ENCODE measurements at regions not wholly inside any gene's neighbourhood (a gene's known extent, or its start where the extent isn't known, plus 50 kb on each side); places are given as distances from the start of the nearest gene placed in this dataset.

DNA sequence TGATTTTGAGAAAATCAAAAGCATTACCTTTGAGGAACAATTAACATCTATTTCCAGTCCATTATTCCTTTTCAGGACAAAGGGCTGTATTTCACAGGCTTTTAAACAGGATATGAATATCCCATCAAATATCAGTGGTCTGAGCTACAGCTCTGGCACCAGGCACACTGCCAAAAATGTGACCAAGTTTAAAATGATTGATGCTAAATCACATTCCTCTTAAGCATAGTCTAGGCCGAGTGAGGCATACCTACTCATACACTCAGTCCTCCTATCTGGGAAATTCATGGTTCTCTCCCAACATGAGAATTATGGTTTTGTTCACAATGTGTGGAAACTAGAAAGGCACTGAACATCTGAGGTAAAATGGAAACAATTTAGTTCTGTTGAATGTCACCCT, 683.5 kb downstream of the TUSC7 start:
- no peak overlapping the region for H3K4me2 ChIP-seq (ENCODE audit: low read length)
- no peaks in the 10 kb centered on the region for H3K4me1 ChIP-seq (ENCODE audit: low read length)
- H3K36me3 ChIP-seq (replicated peaks; ENCODE audit: low read depth, low read length), result no peaks in the 10 kb centered on the region
- H3K27ac ChIP-seq (ENCODE audit: low read length), result no peak overlapping the region
- no peak for TF ChIP-seq EZH2phosphoT487 (IDR thresholded peaks at IDR 0.05; ENCODE audit: low read depth)
- TF ChIP-seq, protein P1, sequence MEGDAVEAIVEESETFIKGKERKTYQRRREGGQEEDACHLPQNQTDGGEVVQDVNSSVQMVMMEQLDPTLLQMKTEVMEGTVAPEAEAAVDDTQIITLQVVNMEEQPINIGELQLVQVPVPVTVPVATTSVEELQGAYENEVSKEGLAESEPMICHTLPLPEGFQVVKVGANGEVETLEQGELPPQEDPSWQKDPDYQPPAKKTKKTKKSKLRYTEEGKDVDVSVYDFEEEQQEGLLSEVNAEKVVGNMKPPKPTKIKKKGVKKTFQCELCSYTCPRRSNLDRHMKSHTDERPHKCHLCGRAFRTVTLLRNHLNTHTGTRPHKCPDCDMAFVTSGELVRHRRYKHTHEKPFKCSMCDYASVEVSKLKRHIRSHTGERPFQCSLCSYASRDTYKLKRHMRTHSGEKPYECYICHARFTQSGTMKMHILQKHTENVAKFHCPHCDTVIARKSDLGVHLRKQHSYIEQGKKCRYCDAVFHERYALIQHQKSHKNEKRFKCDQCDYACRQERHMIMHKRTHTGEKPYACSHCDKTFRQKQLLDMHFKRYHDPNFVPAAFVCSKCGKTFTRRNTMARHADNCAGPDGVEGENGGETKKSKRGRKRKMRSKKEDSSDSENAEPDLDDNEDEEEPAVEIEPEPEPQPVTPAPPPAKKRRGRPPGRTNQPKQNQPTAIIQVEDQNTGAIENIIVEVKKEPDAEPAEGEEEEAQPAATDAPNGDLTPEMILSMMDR (IDR thresholded peaks at IDR 0.05; ENCODE audit: low read depth, low read length), result no peak
- H2AFZ ChIP-seq (ENCODE audit: low read depth, low read length), result no peak overlapping the region
- no peaks in the 10 kb centered on the region for H4K20me1 ChIP-seq (ENCODE audit: insufficient read depth, low read length)
- no peaks in the 10 kb centered on the region for H3K27me3 ChIP-seq (ENCODE audit: low read depth, low read length)
- no peak overlapping the region for H3K9ac ChIP-seq (ENCODE audit: low read length)
- H3K9me3 ChIP-seq (ENCODE audit: insufficient read depth, low read length), result no peaks in the 10 kb centered on the region
- no peak overlapping the region for H3K4me3 ChIP-seq (ENCODE audit: low read length)
- H3K79me2 ChIP-seq (ENCODE audit: low read length), result no peaks in the 10 kb centered on the region

GRCh38 chr3:117398141-117398899, 688.7 kb downstream of the TUSC7 start:
- Histone ChIP-seq H4K20me1 (ENCODE audit: insufficient read depth, low read length) (no peaks in the 10 kb centered on the region), H3K9ac (ENCODE audit: low read length) (no peak overlapping the region), H3K4me2 (ENCODE audit: low read length) (no peak overlapping the region), H3K4me3 (ENCODE audit: low read length) (no peak overlapping the region), H3K27ac (ENCODE audit: low read length) (no peak overlapping the region), H3K36me3 (replicated peaks; ENCODE audit: low read depth, low read length) (no peaks in the 10 kb centered on the region), H2AFZ (ENCODE audit: low read depth, low read length) (no peak overlapping the region), H3K9me3 (ENCODE audit: insufficient read depth, low read length) (no peaks in the 10 kb centered on the region), H3K27me3 (ENCODE audit: low read depth, low read length) (peaks cover 5% of the 10 kb centered on the region; the same call in 1 of the 2 replicates), H3K79me2 (ENCODE audit: low read length) (no peaks in the 10 kb centered on the region), H3K4me1 (ENCODE audit: low read length) (no peaks in the 10 kb centered on the region)
- no peak for TF ChIP-seq EZH2phosphoT487 (IDR thresholded peaks at IDR 0.05; ENCODE audit: low read depth)
- TF ChIP-seq, protein P1 (IDR thresholded peaks at IDR 0.05; ENCODE audit: low read depth, low read length), result no peak

GRCh38 chr3:117399311-117400078, 689.9 kb downstream of the TUSC7 start:
- Histone ChIP-seq H3K27ac (ENCODE audit: low read length) (no peak overlapping the region), H3K79me2 (ENCODE audit: low read length) (no peaks in the 10 kb centered on the region), H3K4me3 (ENCODE audit: low read length) (no peak overlapping the region), H2AFZ (ENCODE audit: low read depth, low read length) (no peak overlapping the region), H4K20me1 (ENCODE audit: insufficient read depth, low read length) (no peaks in the 10 kb centered on the region), H3K9me3 (ENCODE audit: insufficient read depth, low read length) (no peaks in the 10 kb centered on the region), H3K27me3 (ENCODE audit: low read depth, low read length) (peaks cover 5% of the 10 kb centered on the region; the same call in 1 of the 2 replicates), H3K4me1 (ENCODE audit: low read length) (peaks cover under 1% of the 10 kb centered on the region), H3K9ac (ENCODE audit: low read length) (no peak overlapping the region), H3K4me2 (ENCODE audit: low read length) (no peak overlapping the region), H3K36me3 (replicated peaks; ENCODE audit: low read depth, low read length) (no peaks in the 10 kb centered on the region)
- TF ChIP-seq, protein P1 (IDR thresholded peaks at IDR 0.05; ENCODE audit: low read depth, low read length), result no peak
- TF ChIP-seq EZH2phosphoT487 (IDR thresholded peaks at IDR 0.05; ENCODE audit: low read depth), result no peak

- Histone ChIP-seq H3K9me3 (ENCODE audit: insufficient read depth, low read length) (no peaks in the 10 kb centered on the region), H3K4me1 (ENCODE audit: low read length) (peaks cover 9% of the 10 kb centered on the region), H3K27ac (ENCODE audit: low read length) (no peak overlapping the region), H2AFZ (ENCODE audit: low read depth, low read length) (no peak overlapping the region), H3K4me3 (ENCODE audit: low read length) (no peak overlapping the region), H3K9ac (ENCODE audit: low read length) (no peak overlapping the region), H3K4me2 (ENCODE audit: low read length) (no peak overlapping the region), H3K36me3 (replicated peaks; ENCODE audit: low read depth, low read length) (no peaks in the 10 kb centered on the region), H4K20me1 (ENCODE audit: insufficient read depth, low read length) (no peaks in the 10 kb centered on the region), H3K79me2 (ENCODE audit: low read length) (no peaks in the 10 kb centered on the region), H3K27me3 (ENCODE audit: low read depth, low read length) (peaks cover 5% of the 10 kb centered on the region; the same call in 1 of the 2 replicates)
- no peak for TF ChIP-seq EZH2phosphoT487 (IDR thresholded peaks at IDR 0.05; ENCODE audit: low read depth)
- TF ChIP-seq, protein P1 (IDR thresholded peaks at IDR 0.05; ENCODE audit: low read depth, low read length), result no peak
Measured at GRCh38 chr3:117400303-117400702, 690.7 kb downstream of the TUSC7 start.

All from OCI-LY3 (cell line).